CD4-positive, CD25-positive, alpha-beta regulatory T cell (primary cell): ENCODE measurements at regions not wholly inside any gene's neighbourhood (a gene's known extent, or its start where the extent isn't known, plus 50 kb on each side); places are given as distances from the start of the nearest gene placed in this dataset.

Source experiments
- ATAC-seq, 2 donors: fragments of 150-1000 bp; cut with Tn5 transposase; one replicate each; pipeline ENCODE4 v1.10.0; 2021; ENCODE audit warnings: low read depth in 2 of 2, moderate number of reproducible peaks in 2 of 2, moderate library complexity in 1 of 2
- DNase-seq, 3 donors: peaks; one replicate each; pipeline versions ENCODE4 v3.0.0 to v3.0.0-alpha.2; 2012 to 2022; ENCODE audit warnings: mixed read lengths in 1 of 3
- H3K27ac ChIP-seq: one replicate; pipeline ENCODE4 v1.7.0; 2013; ENCODE audit warnings: mild to moderate bottlenecking, low read length; ENCODE audit not compliant: insufficient read depth, poor library complexity, severe bottlenecking
- H3K27me3 ChIP-seq: one replicate; pipeline ENCODE4 v1.7.0; 2013; ENCODE audit warnings: low read length; ENCODE audit not compliant: control insufficient read depth, insufficient read depth
- H3K36me3 ChIP-seq: one replicate; pipeline ENCODE4 v1.7.0; 2013; ENCODE audit warnings: mild to moderate bottlenecking, low read length, moderate library complexity; ENCODE audit not compliant: control insufficient read depth, insufficient read depth
- H3K4me1 ChIP-seq: 2 replicates; pipeline ENCODE4 v1.7.0; 2013; ENCODE audit warnings: mild to moderate bottlenecking, low read length; ENCODE audit not compliant: insufficient read depth, control insufficient read depth, poor library complexity, severe bottlenecking
- H3K4me3 ChIP-seq: one replicate; pipeline ENCODE4 v1.7.0; 2013; ENCODE audit warnings: low read depth, mild to moderate bottlenecking, low read length, moderate library complexity
- H3K9me3 ChIP-seq, 2 experiments: 1 replicate in 1 of 2; 2 replicates in 1 of 2; pipeline ENCODE4 v1.7.0; 2013; ENCODE audit warnings: low read length in 2 of 2, mild to moderate bottlenecking in 1 of 2, moderate library complexity in 1 of 2; ENCODE audit not compliant: control insufficient read depth in 2 of 2
- H3K27ac Mint-ChIP-seq, 3 donors: one replicate each; pipeline ENCODE4 v1.8.0; 2020 to 2022; ENCODE audit warnings: mild to moderate bottlenecking in 3 of 3, mixed read lengths in 3 of 3, moderate library complexity in 2 of 3
- H3K27me3 Mint-ChIP-seq: one replicate; pipeline ENCODE4 v1.8.0; 2022; ENCODE audit warnings: mild to moderate bottlenecking, mixed read lengths
- H3K36me3 Mint-ChIP-seq: one replicate; pipeline ENCODE4 v1.8.0; 2020; ENCODE audit warnings: mixed read lengths
- H3K4me1 Mint-ChIP-seq, 4 donors: one replicate each; pipeline ENCODE4 v1.8.0; 2020 to 2022; ENCODE audit warnings: mixed read lengths in 4 of 4, mild to moderate bottlenecking in 1 of 4
- H3K4me3 Mint-ChIP-seq, 4 donors: one replicate each; pipeline ENCODE4 v1.8.0; 2020 to 2022; ENCODE audit warnings: mild to moderate bottlenecking in 4 of 4, mixed read lengths in 4 of 4, moderate library complexity in 3 of 4
- H3K9me3 Mint-ChIP-seq, 7 donors: one replicate each; pipeline ENCODE4 v1.8.0; 2020 to 2022; ENCODE audit warnings: mixed read lengths in 7 of 7, mild to moderate bottlenecking in 3 of 7, moderate library complexity in 2 of 7

DNA sequence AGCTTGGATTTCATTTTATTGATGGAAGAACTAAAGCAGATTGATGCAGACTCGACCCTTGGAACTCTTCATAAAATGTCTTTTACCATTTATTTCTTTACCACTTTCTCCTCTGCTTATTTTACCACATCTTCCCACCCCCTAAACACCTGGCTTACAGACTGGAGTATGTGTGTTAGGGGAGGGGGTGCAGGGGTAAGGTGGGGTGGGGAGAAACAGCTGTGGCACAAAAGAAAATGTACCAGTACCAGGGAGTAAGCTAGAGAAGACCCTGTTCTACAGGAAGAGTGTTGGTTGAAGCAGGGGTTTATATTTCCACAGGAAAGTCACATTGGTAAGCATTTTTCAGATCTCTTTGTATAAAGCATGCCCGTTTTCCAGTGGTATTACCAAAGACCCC lies 312.7 kb upstream of the MTNR1B start:
- Histone ChIP-seq H3K4me3 (no peak overlapping the region), H3K27me3 (no peaks in the 10 kb centered on the region), H3K4me1 (no peaks in the 10 kb centered on the region), H3K9me3 (no peaks in the 10 kb centered on the region), H3K27ac (no peak overlapping the region), H3K36me3 (no peaks in the 10 kb centered on the region)
- Mint-ChIP-seq H3K4me1 (no peaks in the 10 kb centered on the region), H3K4me3 (no peak overlapping the region), H3K9me3 (peaks cover 0 to 3% (median 0%) of the 10 kb centered on the region in 7 donors), H3K27ac (no peak overlapping the region), H3K36me3 (no peaks in the 10 kb centered on the region), H3K27me3 (no peaks in the 10 kb centered on the region)
- DNase-seq (no peak), ATAC-seq (no peak)

DNA sequence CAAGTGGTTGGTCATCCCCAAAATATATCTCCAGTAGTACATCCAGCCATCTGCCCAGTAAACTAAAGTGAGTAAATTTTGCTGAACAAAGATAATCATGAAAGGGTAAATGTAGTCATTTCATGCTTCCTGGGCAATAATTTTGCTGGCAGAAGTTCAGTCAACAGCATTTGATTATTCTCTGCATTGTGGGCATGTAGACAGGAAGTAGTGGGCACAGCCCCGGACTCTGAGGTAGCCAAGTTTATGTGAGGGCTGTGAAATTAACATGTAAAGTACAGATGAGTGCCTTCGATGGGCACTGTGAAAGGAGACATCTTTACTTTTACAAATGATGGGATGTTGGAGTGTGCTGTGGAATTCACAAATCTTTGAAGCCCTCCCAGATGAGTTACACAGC lies 312.2 kb upstream of the MTNR1B start:
- H3K4me3 ChIP-seq, result no peak overlapping the region
- Mint-ChIP-seq H3K9me3 (peaks cover 0 to 3% (median 0%) of the 10 kb centered on the region in 7 donors), H3K4me1 (no peaks in the 10 kb centered on the region), H3K4me3 (no peak overlapping the region), H3K27me3 (no peaks in the 10 kb centered on the region), H3K27ac (no peak overlapping the region), H3K36me3 (no peaks in the 10 kb centered on the region)
- DNase-seq, result no peak
- H3K27ac ChIP-seq, result no peak overlapping the region
- no peak for ATAC-seq
- H3K36me3 ChIP-seq, result no peaks in the 10 kb centered on the region
- H3K4me1 ChIP-seq, result no peaks in the 10 kb centered on the region
- H3K9me3 ChIP-seq, result no peaks in the 10 kb centered on the region
- H3K27me3 ChIP-seq, result no peaks in the 10 kb centered on the region

DNA sequence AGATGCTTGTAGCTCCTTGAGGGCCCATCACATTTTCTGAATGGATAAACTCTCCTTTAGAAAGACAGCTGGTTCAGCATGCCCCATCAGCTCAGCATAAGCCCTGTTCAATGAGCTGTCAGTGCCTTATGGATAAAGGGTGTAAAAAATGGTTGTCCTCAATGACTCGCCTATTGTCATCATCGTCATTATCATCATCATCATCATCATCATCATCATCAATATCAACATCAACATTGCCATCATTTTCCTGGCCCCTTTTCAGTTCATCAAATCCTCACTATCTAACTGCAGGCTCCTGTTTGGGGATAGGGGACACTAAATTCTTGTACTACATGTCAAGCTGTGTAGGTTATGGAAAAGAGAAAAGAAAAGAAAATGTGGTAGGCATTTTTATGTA lies 310.7 kb upstream of the MTNR1B start:
- no peaks in the 10 kb centered on the region for H3K4me1 ChIP-seq
- H3K27ac Mint-ChIP-seq, result no peak overlapping the region
- no peak for DNase-seq
- ATAC-seq, result no peak
- H3K4me3 Mint-ChIP-seq, result no peak overlapping the region
- H3K36me3 Mint-ChIP-seq, result no peaks in the 10 kb centered on the region
- no peaks in the 10 kb centered on the region for H3K9me3 ChIP-seq
- H3K9me3 Mint-ChIP-seq, result peaks cover 0 to 5% (median 2%) of the 10 kb centered on the region in 7 donors
- H3K27me3 ChIP-seq, result no peaks in the 10 kb centered on the region
- H3K4me1 Mint-ChIP-seq, result no peaks in the 10 kb centered on the region
- H3K27ac ChIP-seq, result no peak overlapping the region
- H3K27me3 Mint-ChIP-seq, result no peaks in the 10 kb centered on the region
- no peaks in the 10 kb centered on the region for H3K36me3 ChIP-seq
- H3K4me3 ChIP-seq, result no peak overlapping the region

DNA sequence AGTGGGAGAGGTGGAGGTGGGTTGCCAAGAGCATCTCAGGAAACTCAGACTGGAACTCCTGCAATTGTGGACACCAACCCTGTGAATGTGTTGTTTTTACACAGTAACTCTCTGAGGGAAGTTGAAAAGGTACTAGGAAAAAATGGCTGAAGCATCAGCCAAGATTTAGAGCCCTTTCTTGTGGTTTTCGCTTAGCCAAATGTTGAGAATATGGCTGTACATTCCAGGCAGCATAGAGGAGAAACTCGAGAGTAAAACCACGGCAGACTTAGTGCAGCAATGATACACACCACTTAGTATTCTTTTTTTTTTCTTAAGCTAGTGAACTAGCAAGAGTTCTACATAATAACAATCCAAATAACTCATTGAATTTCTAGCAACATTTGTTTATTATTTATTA lies 309.7 kb upstream of the MTNR1B start:
- DNase-seq (no peak), ATAC-seq (no peak)
- Histone ChIP-seq H3K27me3 (no peaks in the 10 kb centered on the region), H3K4me3 (no peak overlapping the region), H3K4me1 (no peaks in the 10 kb centered on the region), H3K27ac (no peak overlapping the region), H3K36me3 (no peaks in the 10 kb centered on the region), H3K9me3 (no peaks in the 10 kb centered on the region)
- no peaks in the 10 kb centered on the region for H3K27me3 Mint-ChIP-seq
- H3K27ac Mint-ChIP-seq, result no peak overlapping the region
- H3K9me3 Mint-ChIP-seq, result peaks cover 0 to 10% (median 3%) of the 10 kb centered on the region in 7 donors
- H3K4me3 Mint-ChIP-seq, result no peak overlapping the region
- H3K4me1 Mint-ChIP-seq, result no peaks in the 10 kb centered on the region
- H3K36me3 Mint-ChIP-seq, result no peaks in the 10 kb centered on the region

DNA sequence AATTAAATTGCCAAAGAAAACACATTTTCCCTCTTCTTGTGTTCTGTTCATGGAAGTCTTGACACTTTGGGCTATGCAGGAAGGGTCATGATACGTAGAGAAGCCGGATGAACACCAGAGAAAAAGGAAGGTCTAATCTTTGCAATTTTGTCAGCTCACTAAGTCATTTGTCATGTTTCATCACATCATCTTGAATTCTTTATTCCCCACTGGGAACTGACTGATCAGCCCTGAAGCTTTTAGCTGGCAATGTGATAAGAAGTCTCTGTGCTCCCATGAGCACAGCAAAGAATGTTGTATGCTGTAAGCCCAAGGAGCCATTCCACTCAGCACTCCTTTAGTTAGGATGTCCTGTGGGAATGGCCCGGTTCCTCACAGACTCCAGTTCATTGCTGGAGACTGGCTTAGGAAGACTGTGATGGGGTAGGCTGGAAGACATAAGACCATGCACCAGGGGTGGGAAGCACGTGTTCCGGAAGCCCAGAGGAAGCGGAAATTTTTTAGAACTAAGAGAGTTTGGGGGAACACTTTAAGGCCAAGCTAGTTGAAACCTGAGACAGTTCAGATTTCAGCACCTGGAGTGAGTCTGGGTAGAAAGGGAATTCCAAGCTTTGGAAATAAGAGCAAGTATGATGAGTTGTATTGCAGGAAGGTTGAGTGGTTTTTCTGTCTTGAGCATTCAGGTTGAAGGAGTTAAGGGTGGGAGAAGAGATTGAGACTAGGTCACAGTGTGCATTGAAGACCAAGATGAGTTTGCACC lies 306.7 kb upstream of the MTNR1B start:
- ATAC-seq (no peak), DNase-seq (no peak)

DNA sequence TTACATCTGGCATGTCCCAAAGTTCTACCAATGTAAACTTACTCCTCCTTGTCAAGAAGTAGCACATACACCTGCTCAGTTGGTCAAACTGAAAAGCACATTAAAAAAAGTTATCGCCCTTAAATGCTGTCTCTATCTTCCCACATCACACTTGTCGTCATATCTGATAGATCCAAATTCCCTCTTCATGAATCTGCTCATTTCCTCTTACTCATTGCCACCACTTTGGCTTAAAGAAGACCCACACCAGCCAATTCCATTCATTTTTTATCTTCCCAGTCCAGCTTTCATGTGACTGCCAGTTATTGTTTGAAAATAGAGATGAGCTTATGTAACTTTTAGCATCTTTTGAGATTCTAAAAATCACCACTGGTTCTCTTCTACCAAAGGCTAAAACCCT lies 305.9 kb upstream of the MTNR1B start:
- H3K9me3 ChIP-seq, result no peaks in the 10 kb centered on the region
- H3K9me3 Mint-ChIP-seq, result peaks cover 0 to 14% (median 4%) of the 10 kb centered on the region in 7 donors
- H3K4me1 Mint-ChIP-seq, result no peaks in the 10 kb centered on the region
- no peak overlapping the region for H3K4me3 ChIP-seq
- ATAC-seq (no peak), DNase-seq (no peak)
- H3K36me3 Mint-ChIP-seq, result no peaks in the 10 kb centered on the region
- H3K27me3 Mint-ChIP-seq, result no peaks in the 10 kb centered on the region
- no peaks in the 10 kb centered on the region for H3K36me3 ChIP-seq
- no peak overlapping the region for H3K27ac ChIP-seq
- no peak overlapping the region for H3K27ac Mint-ChIP-seq
- H3K4me1 ChIP-seq, result no peaks in the 10 kb centered on the region
- H3K4me3 Mint-ChIP-seq, result no peak overlapping the region
- no peaks in the 10 kb centered on the region for H3K27me3 ChIP-seq

More for the DNA sequence above, 306.7 kb upstream of the MTNR1B start:
- Histone ChIP-seq H3K9me3 (no peaks in the 10 kb centered on the region), H3K27ac (no peak overlapping the region), H3K4me1 (no peaks in the 10 kb centered on the region), H3K27me3 (no peaks in the 10 kb centered on the region), H3K4me3 (no peak overlapping the region), H3K36me3 (no peaks in the 10 kb centered on the region)
- H3K9me3 Mint-ChIP-seq, result peaks cover 0 to 14% (median 3%) of the 10 kb centered on the region in 7 donors
- H3K27ac Mint-ChIP-seq, result no peak overlapping the region
- no peaks in the 10 kb centered on the region for H3K36me3 Mint-ChIP-seq
- no peaks in the 10 kb centered on the region for H3K4me1 Mint-ChIP-seq
- no peak overlapping the region for H3K4me3 Mint-ChIP-seq
- H3K27me3 Mint-ChIP-seq, result no peaks in the 10 kb centered on the region

DNA sequence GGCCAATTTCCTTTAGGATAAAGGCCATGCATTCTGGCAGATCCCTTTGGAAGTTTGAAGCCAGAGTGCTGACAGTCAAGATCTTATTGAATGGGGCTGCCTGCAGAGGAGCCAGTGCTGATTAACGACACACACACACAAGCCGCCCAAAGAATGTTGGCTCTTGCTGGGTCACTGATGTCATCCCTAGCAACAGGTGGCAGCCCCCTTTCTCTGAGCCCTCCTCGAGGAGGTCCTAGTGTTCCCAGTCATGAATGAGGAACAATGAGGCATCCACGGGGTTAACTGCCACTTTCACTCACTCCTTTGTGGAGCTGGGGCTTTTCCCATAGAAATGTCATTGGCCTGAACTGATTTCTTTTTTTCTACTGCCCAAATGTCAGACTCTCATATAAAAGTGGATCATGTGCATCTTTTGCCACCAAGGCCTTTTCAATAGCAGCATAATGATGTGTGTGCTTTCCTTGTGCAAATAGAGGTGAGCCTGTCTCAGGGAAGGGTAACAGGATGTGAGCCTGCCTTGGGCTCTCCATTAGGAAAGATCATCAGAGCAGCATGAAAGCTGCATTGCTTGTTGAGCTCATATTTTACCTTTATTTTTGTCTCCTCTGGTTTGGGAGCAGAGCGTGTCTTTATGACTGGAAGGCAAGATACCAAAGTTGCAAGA lies 301.8 kb upstream of the MTNR1B start:
- Histone ChIP-seq H3K4me3 (no peak overlapping the region), H3K27ac (no peak overlapping the region), H3K36me3 (no peaks in the 10 kb centered on the region), H3K9me3 (no peaks in the 10 kb centered on the region), H3K27me3 (no peaks in the 10 kb centered on the region), H3K4me1 (no peaks in the 10 kb centered on the region)
- Mint-ChIP-seq H3K36me3 (no peaks in the 10 kb centered on the region), H3K4me3 (no peak overlapping the region), H3K27ac (no peak overlapping the region), H3K4me1 (no peaks in the 10 kb centered on the region), H3K27me3 (no peaks in the 10 kb centered on the region), H3K9me3 (peaks cover 0 to 19% (median 4%) of the 10 kb centered on the region in 7 donors)
- ATAC-seq, result no peak
- no peak for DNase-seq
